Body of pancreas (tissue), 4 donors: ENCODE measurements at regions not wholly inside any gene's neighbourhood (a gene's known extent, or its start where the extent isn't known, plus 50 kb on each side); places are given as distances from the start of the nearest gene placed in this dataset.

Experiments used
- ATAC-seq: fragments of 150-250 bp; one replicate; pipeline ENCODE4 v1.9.1; 2016
- DNase-seq, 4 donors: peaks; one replicate each; pipeline ENCODE4 v3.0.0-alpha.2; 2019
- H3K27ac ChIP-seq, 4 donors: fragments of 200-600 bp; sonication (generic); 1 replicate in 3 of 4; 2 replicates in 1 of 4; pipeline versions ENCODE4 v1.5.1 to v1.6.1; 2016 to 2019; ENCODE audit warnings: mild to moderate bottlenecking in 1 of 4, mixed read lengths in 1 of 4, moderate library complexity in 1 of 4
- H3K27me3 ChIP-seq, 2 donors: fragments of 200-600 bp; sonication (generic); one replicate each; pipeline ENCODE4 v1.6.0; 2016; ENCODE audit warnings: mild to moderate bottlenecking in 1 of 2
- H3K36me3 ChIP-seq, 2 donors: fragments of 200-600 bp; sonication (generic); replicated peaks in 1 of 2; 2 replicates each; pipeline ENCODE4 v1.5.1; 2016; ENCODE audit warnings: low read depth in 2 of 2; ENCODE audit not compliant: insufficient read depth in 1 of 2
- H3K4me1 ChIP-seq: fragments of 200-600 bp; sonication (generic); one replicate; pipeline ENCODE4 v1.6.0; 2016
- H3K4me3 ChIP-seq, 2 donors: fragments of 200-600 bp; sonication (generic); 1 replicate in 1 of 2; 2 replicates in 1 of 2; pipeline ENCODE4 v1.5.1; 2016 to 2019
- H3K9me3 ChIP-seq, 3 donors: fragments of 200-600 bp; sonication (generic); 1 replicate in 2 of 3; 2 replicates in 1 of 3; pipeline ENCODE4 v1.5.1; 2016
- POLR2A ChIP-seq, 3 donors: fragments of 450-650 bp; IDR thresholded peaks; one replicate each; pipeline ENCODE4 v1.6.1; 2016; ENCODE audit warnings: antibody characterized with exemption in 3 of 3, mild to moderate bottlenecking in 2 of 3
- WGBS, 2 donors: methylation state at CpG; one replicate each; pipeline ENCODE4 v1.1.5; 2017; 5-methylcytosine and 5-hydroxymethylcytosine counted together
- intact Hi-C: fragments of 100-400 bp; cut with DNase I; formaldehyde crosslinking; loops from one replicate; pipeline ENCODE4 v1.15.1; 2023
- TF ChIP-seq, protein P1 (sequence below), 7 experiments: fragments of 450-650 bp in 4 of 7; fragments of 200-600 bp in 3 of 7; sonication (generic) in 3 of 7; IDR thresholded peaks; one replicate each; pipeline ENCODE4 v1.5.1; 2016 to 2019; ENCODE audit warnings: antibody characterized with exemption in 7 of 7

DNA sequence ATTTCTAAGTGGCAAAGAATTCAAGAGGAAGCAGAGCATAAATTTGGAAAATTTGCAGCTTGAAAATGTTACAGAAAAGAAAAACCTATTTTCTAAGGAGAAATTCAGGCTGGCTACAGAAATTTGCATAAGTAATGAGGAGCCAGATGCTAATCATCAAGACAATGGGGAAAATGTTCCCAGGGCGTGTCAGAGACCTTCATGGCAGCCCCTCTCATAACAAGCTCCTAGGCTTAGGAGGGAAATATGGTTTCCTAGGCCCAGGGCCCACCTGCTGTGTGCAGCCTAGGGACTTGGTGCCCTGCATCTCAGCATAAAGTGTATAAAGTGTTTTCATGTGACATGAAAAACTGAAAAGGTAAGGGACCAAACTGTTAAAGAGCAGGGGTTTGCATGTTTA lies 1796.3 kb upstream of the FLRT2 start:
- Histone ChIP-seq H3K27me3 (no peaks in the 10 kb centered on the region), H3K4me3 (no peak overlapping the region), H3K36me3 (no peaks in the 10 kb centered on the region), H3K4me1 (no peaks in the 10 kb centered on the region), H3K9me3 (no peaks in the 10 kb centered on the region), H3K27ac (no peak overlapping the region)
- WGBS, 2 donors: 80 to 88% methylated on average over 1 of the region's 1 CpG
- ATAC-seq (no peak), DNase-seq (no peak)
- TF ChIP-seq, protein P1, sequence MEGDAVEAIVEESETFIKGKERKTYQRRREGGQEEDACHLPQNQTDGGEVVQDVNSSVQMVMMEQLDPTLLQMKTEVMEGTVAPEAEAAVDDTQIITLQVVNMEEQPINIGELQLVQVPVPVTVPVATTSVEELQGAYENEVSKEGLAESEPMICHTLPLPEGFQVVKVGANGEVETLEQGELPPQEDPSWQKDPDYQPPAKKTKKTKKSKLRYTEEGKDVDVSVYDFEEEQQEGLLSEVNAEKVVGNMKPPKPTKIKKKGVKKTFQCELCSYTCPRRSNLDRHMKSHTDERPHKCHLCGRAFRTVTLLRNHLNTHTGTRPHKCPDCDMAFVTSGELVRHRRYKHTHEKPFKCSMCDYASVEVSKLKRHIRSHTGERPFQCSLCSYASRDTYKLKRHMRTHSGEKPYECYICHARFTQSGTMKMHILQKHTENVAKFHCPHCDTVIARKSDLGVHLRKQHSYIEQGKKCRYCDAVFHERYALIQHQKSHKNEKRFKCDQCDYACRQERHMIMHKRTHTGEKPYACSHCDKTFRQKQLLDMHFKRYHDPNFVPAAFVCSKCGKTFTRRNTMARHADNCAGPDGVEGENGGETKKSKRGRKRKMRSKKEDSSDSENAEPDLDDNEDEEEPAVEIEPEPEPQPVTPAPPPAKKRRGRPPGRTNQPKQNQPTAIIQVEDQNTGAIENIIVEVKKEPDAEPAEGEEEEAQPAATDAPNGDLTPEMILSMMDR (IDR thresholded peaks at IDR 0.05): no peak
- no peak for TF ChIP-seq POLR2A (IDR thresholded peaks at IDR 0.05)
- intact Hi-C loops: no loop called here

DNA sequence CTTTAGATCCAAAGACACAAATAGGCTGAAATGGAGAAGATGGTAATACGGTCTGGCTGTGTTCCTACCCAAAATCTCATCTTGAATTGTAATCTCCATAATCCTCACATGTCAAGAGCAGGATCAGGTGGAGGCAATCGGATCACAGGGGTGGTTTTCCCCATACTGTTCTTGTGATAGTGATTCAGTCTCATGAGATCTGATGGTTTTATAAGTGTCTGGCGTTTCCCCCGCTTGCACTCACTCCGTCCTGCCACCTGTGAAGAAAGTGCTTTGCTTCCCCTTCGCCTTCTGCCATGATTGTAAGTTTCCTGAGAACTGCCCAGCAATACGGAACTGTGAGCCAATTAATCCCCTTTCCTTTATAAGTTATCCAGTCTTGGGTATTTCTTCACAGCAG lies 1795.5 kb upstream of the FLRT2 start:
- Histone ChIP-seq H3K36me3 (no peaks in the 10 kb centered on the region), H3K9me3 (no peaks in the 10 kb centered on the region), H3K4me3 (no peak overlapping the region), H3K4me1 (no peaks in the 10 kb centered on the region), H3K27me3 (no peaks in the 10 kb centered on the region), H3K27ac (no peak overlapping the region)
- intact Hi-C loops: no loop called here
- DNase-seq: no peak
- WGBS, 2 donors: 72 to 87% methylated on average over 7 of the region's 7 CpGs
- ATAC-seq: no peak
- TF ChIP-seq POLR2A (IDR thresholded peaks at IDR 0.05): no peak
- TF ChIP-seq, protein P1 (IDR thresholded peaks at IDR 0.05): no peak

DNA sequence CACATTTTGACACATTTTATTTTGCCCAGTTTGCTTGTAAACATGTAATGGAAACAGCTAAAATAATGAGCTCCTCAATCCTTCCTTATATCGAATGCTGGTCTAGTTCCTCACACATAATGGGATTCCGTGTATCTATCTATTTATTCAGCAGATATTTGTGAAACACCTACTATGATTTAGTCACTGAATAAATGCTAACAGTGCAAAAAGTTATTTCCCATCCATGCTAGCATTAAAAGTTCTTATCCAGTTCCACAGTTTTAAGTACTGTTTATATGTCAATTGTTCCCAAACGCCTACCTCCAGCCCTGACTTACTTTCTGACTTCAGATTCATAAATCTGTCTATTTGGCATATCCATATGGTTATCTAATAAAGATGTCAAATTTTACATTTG lies 1788.7 kb upstream of the FLRT2 start:
- Histone ChIP-seq H3K4me3 (no peak overlapping the region), H3K4me1 (no peaks in the 10 kb centered on the region), H3K36me3 (no peaks in the 10 kb centered on the region), H3K9me3 (no peaks in the 10 kb centered on the region), H3K27me3 (no peaks in the 10 kb centered on the region), H3K27ac (no peak overlapping the region)
- no peak for TF ChIP-seq POLR2A (IDR thresholded peaks at IDR 0.05)
- TF ChIP-seq, protein P1 (IDR thresholded peaks at IDR 0.05): no peak
- 88 to 92% methylated on average over 3 of the region's 3 CpGs for WGBS, 2 donors
- no peak for ATAC-seq
- intact Hi-C loops: no loop called here
- no peak for DNase-seq

- Histone ChIP-seq H3K4me3 (no peak overlapping the region), H3K4me1 (no peaks in the 10 kb centered on the region), H3K9me3 (no peaks in the 10 kb centered on the region), H3K27me3 (no peaks in the 10 kb centered on the region), H3K36me3 (no peaks in the 10 kb centered on the region), H3K27ac (no peak overlapping the region)
- no peak for DNase-seq
- intact Hi-C loops: no loop called here
- no peak for ATAC-seq
- whole genome bisulfite sequencing, 2 donors: 71 to 87% methylated on average over 1 of the region's 1 CpG
- TF ChIP-seq, protein P1 (IDR thresholded peaks at IDR 0.05): no peak
- TF ChIP-seq POLR2A (IDR thresholded peaks at IDR 0.05): no peak
Measured at GRCh38 chr14:83744224-83744623, 1785.7 kb upstream of the FLRT2 start.

DNA sequence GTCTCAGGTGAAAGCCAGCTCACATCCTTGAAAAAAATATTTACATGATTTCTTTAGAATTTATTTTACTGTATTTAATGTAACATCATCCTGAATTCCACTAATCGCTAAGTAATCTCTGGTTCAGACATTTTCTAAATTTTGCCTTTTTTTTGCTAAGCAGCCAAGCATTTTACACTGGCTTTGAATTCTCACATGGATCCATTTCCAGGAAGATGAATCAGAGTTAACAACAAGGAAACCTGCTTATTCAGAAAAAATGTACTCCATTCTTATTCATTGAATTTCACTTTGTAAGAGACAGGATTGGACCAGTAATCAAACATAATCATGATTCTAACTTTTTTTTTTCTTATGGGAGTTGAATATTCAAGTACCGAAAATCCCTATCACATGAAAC lies 1785.1 kb upstream of the FLRT2 start:
- 88 to 94% methylated on average over 2 of the region's 2 CpGs for WGBS, 2 donors
- H3K27ac ChIP-seq: no peak overlapping the region
- TF ChIP-seq, protein P1 (IDR thresholded peaks at IDR 0.05): no peak
- no peak for TF ChIP-seq POLR2A (IDR thresholded peaks at IDR 0.05)

More for the DNA sequence above, 1785.1 kb upstream of the FLRT2 start:
- no peaks in the 10 kb centered on the region for H3K27me3 ChIP-seq
- ATAC-seq: no peak
- intact Hi-C loops: no loop called here
- no peaks in the 10 kb centered on the region for H3K4me1 ChIP-seq
- no peaks in the 10 kb centered on the region for H3K36me3 ChIP-seq
- H3K9me3 ChIP-seq: no peaks in the 10 kb centered on the region
- no peak for DNase-seq
- no peak overlapping the region for H3K4me3 ChIP-seq
